H9 (cell line): ENCODE measurements at regions not wholly inside any gene's neighbourhood (a gene's known extent, or its start where the extent isn't known, plus 50 kb on each side); places are given as distances from the start of the nearest gene placed in this dataset.

Source experiments
- DNase-seq: peaks from one replicate; pipeline ENCODE4 v3.0.0-alpha.2; 2017
- H2AFZ ChIP-seq: one replicate; pipeline ENCODE4 v1.6.1; 2013; ENCODE audit warnings: mild to moderate bottlenecking, low read length, control low read depth, moderate library complexity
- H2AK5ac ChIP-seq: 2 replicates; pipeline ENCODE4 v1.6.1; 2013; ENCODE audit warnings: low read length, control low read depth, mixed read lengths; ENCODE audit not compliant: insufficient read length
- H2BK120ac ChIP-seq: one replicate; pipeline ENCODE4 v1.6.1; 2013; ENCODE audit warnings: low read depth, mild to moderate bottlenecking, low read length, control low read depth, inconsistent platforms; ENCODE audit not compliant: poor library complexity, severe bottlenecking
- H2BK12ac ChIP-seq: 2 replicates; pipeline ENCODE4 v1.6.1; 2013; ENCODE audit warnings: low read length, control low read depth, mixed read lengths, low read depth; ENCODE audit not compliant: insufficient read length
- H2BK15ac ChIP-seq: 2 replicates; pipeline ENCODE4 v1.6.1; 2013; ENCODE audit warnings: low read depth, low read length, control low read depth
- H2BK20ac ChIP-seq: one replicate; pipeline ENCODE4 v1.6.1; 2013; ENCODE audit warnings: low read depth, mild to moderate bottlenecking, low read length, control low read depth, inconsistent platforms; ENCODE audit not compliant: poor library complexity, severe bottlenecking
- H2BK5ac ChIP-seq: 2 replicates; pipeline ENCODE4 v1.6.1; 2013; ENCODE audit warnings: low read length, control low read depth, mixed read lengths; ENCODE audit not compliant: insufficient read length
- H3K14ac ChIP-seq: 2 replicates; pipeline ENCODE4 v1.6.1; 2013; ENCODE audit warnings: low read length, control low read depth; ENCODE audit not compliant: insufficient read depth
- H3K18ac ChIP-seq: 2 replicates; pipeline ENCODE4 v1.6.1; 2013; ENCODE audit warnings: low read depth, mild to moderate bottlenecking, mixed read lengths, low read length, control low read depth; ENCODE audit not compliant: insufficient read length
- H3K23ac ChIP-seq: 2 replicates; pipeline ENCODE4 v1.6.1; 2013; ENCODE audit warnings: low read length, control low read depth, mixed read lengths, low read depth; ENCODE audit not compliant: insufficient read length
- H3K23me2 ChIP-seq: 2 replicates; pipeline ENCODE4 v1.6.1; 2013; ENCODE audit warnings: low read depth, mild to moderate bottlenecking, mixed read lengths, low read length, control low read depth; ENCODE audit not compliant: insufficient read length, poor library complexity, severe bottlenecking
- H3K27ac ChIP-seq: 2 replicates; pipeline ENCODE4 v1.5.1; 2013; ENCODE audit warnings: low read length, control low read depth, mixed read lengths, low read depth; ENCODE audit not compliant: insufficient read length
- H3K27me3 ChIP-seq: 2 replicates; pipeline ENCODE4 v1.6.1; 2013; ENCODE audit warnings: low read length, control low read depth, inconsistent platforms; ENCODE audit not compliant: insufficient read depth
- H3K4ac ChIP-seq: 2 replicates; pipeline ENCODE4 v1.6.1; 2013; ENCODE audit warnings: low read depth, mild to moderate bottlenecking, control low read depth, inconsistent platforms, low read length, moderate library complexity
- H3K4me1 ChIP-seq: 2 replicates; pipeline ENCODE4 v1.6.1; 2013; ENCODE audit warnings: low read length, control low read depth, inconsistent platforms; ENCODE audit not compliant: insufficient read depth
- H3K4me2 ChIP-seq: 2 replicates; pipeline ENCODE4 v1.6.1; 2013; ENCODE audit warnings: low read length, control low read depth, mixed read lengths; ENCODE audit not compliant: insufficient read length, insufficient read depth
- H3K56ac ChIP-seq: 2 replicates; pipeline ENCODE4 v1.6.1; 2013; ENCODE audit warnings: low read depth, mild to moderate bottlenecking, mixed read lengths, low read length, control low read depth; ENCODE audit not compliant: insufficient read length
- H3K79me1 ChIP-seq: 2 replicates; pipeline ENCODE4 v1.6.1; 2013; ENCODE audit warnings: low read depth, mild to moderate bottlenecking, moderate library complexity, low read length, control low read depth, inconsistent platforms; ENCODE audit not compliant: insufficient read depth, poor library complexity, severe bottlenecking
- H3K79me2 ChIP-seq: 2 replicates; pipeline ENCODE4 v1.6.1; 2013; ENCODE audit warnings: low read length, control low read depth, inconsistent platforms; ENCODE audit not compliant: insufficient read depth
- H3K9ac ChIP-seq: 2 replicates; pipeline ENCODE4 v1.6.1; 2013; ENCODE audit warnings: low read length, control low read depth, mixed read lengths; ENCODE audit not compliant: insufficient read length; ENCODE audit errors: extremely low read depth
- H3K9me3 ChIP-seq: one replicate; pipeline ENCODE4 v1.6.1; 2013; ENCODE audit warnings: low read depth, low read length, inconsistent platforms; ENCODE audit not compliant: control insufficient read depth
- H3T11ph ChIP-seq: one replicate; pipeline ENCODE4 v1.6.1; 2013; ENCODE audit warnings: mild to moderate bottlenecking, low read length, control low read depth, inconsistent platforms
- H4K20me1 ChIP-seq: one replicate; pipeline ENCODE4 v1.6.1; 2013; ENCODE audit not compliant: control insufficient read depth, insufficient read length, insufficient read depth
- H4K5ac ChIP-seq: 2 replicates; pipeline ENCODE4 v1.6.1; 2013; ENCODE audit warnings: low read depth, mild to moderate bottlenecking, mixed read lengths, low read length, control low read depth; ENCODE audit not compliant: insufficient read length
- H4K8ac ChIP-seq: replicated peaks from 2 replicates; pipeline ENCODE4 v1.6.1; 2013; ENCODE audit warnings: low read length, control low read depth, mixed read lengths, low read depth; ENCODE audit not compliant: insufficient read length
- H4K91ac ChIP-seq: 2 replicates; pipeline ENCODE4 v1.6.1; 2013; ENCODE audit warnings: low read depth, mild to moderate bottlenecking, moderate library complexity, mixed read lengths, low read length, control low read depth; ENCODE audit not compliant: insufficient read length
- H3K27ac Mint-ChIP-seq, 3 experiments: 2 replicates in 2 of 3; 3 replicates in 1 of 3; pipeline ENCODE4 v1.8.0; 2020 to 2021; ENCODE audit warnings: mixed read lengths in 3 of 3, mild to moderate bottlenecking in 1 of 3, moderate library complexity in 1 of 3
- H3K27me3 Mint-ChIP-seq: 2 replicates; pipeline ENCODE4 v1.8.0; 2021; ENCODE audit warnings: low read depth, mild to moderate bottlenecking, moderate library complexity, mixed read lengths
- H3K36me3 Mint-ChIP-seq, 3 experiments: 2 replicates in 2 of 3; 3 replicates in 1 of 3; pipeline ENCODE4 v1.8.0; 2020 to 2021; ENCODE audit warnings: low read depth in 3 of 3, mixed read lengths in 3 of 3; ENCODE audit not compliant: insufficient read depth in 1 of 3
- H3K4me1 Mint-ChIP-seq, 2 experiments: 2 replicates each; pipeline ENCODE4 v1.8.0; 2020; ENCODE audit warnings: mixed read lengths in 2 of 2
- H3K4me3 Mint-ChIP-seq, 2 experiments: 2 replicates in 1 of 2; 3 replicates in 1 of 2; pipeline ENCODE4 v1.8.0; 2020 to 2021; ENCODE audit warnings: mild to moderate bottlenecking in 2 of 2, mixed read lengths in 2 of 2, moderate library complexity in 1 of 2
- H3K9me3 Mint-ChIP-seq, 2 experiments: 2 replicates in 1 of 2; 3 replicates in 1 of 2; pipeline ENCODE4 v1.8.0; 2020; ENCODE audit warnings: mild to moderate bottlenecking in 2 of 2, mixed read lengths in 2 of 2, moderate library complexity in 1 of 2
- CTCF ChIP-seq: fragments of 200-600 bp; sonication (generic); conservative IDR thresholded peaks from 3 replicates; pipeline ENCODE4 v1.8.0; 2021; ENCODE audit warnings: antibody characterized with exemption, mild to moderate bottlenecking
- WGBS: extraction: QIAGEN DNeasy Blood & Tissue Kit; methylation state at CpG from one replicate; pipeline ENCODE4 v1.1.7; 2013; ENCODE audit warnings: missing lambda C conversion rate, low lambda C conversion rate, mixed read lengths; ENCODE audit not compliant: insufficient read length; ENCODE audit errors: extremely low coverage; 5-methylcytosine and 5-hydroxymethylcytosine counted together

- no peaks in the 10 kb centered on the region for H3K23me2 ChIP-seq
- no CpG with 5 or more reads among the region's 3 CpGs for WGBS
- H2BK12ac ChIP-seq, result no peak overlapping the region
- no peaks in the 10 kb centered on the region; a peak in 2 of 5 replicates for H3K9me3 Mint-ChIP-seq
- H3K9ac ChIP-seq, result no peak overlapping the region
- no peak overlapping the region for H4K91ac ChIP-seq
- H4K5ac ChIP-seq, result no peak overlapping the region
- no peak overlapping the region for H2AK5ac ChIP-seq
- no peak overlapping the region for H2BK5ac ChIP-seq
- H3K4me3 Mint-ChIP-seq, result no peak overlapping the region
- H3K27ac ChIP-seq, result no peak overlapping the region
- no peak overlapping the region for H3K27ac Mint-ChIP-seq
- H2BK15ac ChIP-seq, result no peak overlapping the region
- no peak overlapping the region for H2BK120ac ChIP-seq
- no peaks in the 10 kb centered on the region for H3K27me3 Mint-ChIP-seq
- no peak overlapping the region for H3K14ac ChIP-seq
- H2BK20ac ChIP-seq, result no peak overlapping the region
- no peaks in the 10 kb centered on the region for H3K4me1 ChIP-seq
- H3K4ac ChIP-seq, result no peak overlapping the region
- H2AFZ ChIP-seq, result no peak overlapping the region
- no peaks in the 10 kb centered on the region for H3K4me1 Mint-ChIP-seq
- TF ChIP-seq CTCF, result no peak
- H4K8ac ChIP-seq, result no peak overlapping the region
- no peak overlapping the region for H3K23ac ChIP-seq
- no peaks in the 10 kb centered on the region for H3K79me2 ChIP-seq
- H4K20me1 ChIP-seq, result no peaks in the 10 kb centered on the region
- no peaks in the 10 kb centered on the region for H3K36me3 Mint-ChIP-seq
- no peak overlapping the region for H3K18ac ChIP-seq
- no peak overlapping the region for H3K56ac ChIP-seq
- H3K4me2 ChIP-seq, result no peak overlapping the region
- no peaks in the 10 kb centered on the region for H3K27me3 ChIP-seq
- H3K79me1 ChIP-seq, result no peaks in the 10 kb centered on the region
- no peak for DNase-seq
- H3T11ph ChIP-seq, result no peak overlapping the region
- no peaks in the 10 kb centered on the region for H3K9me3 ChIP-seq
Measured at GRCh38 chr13:104671901-104672300, 1605.7 kb upstream of the SLC10A2 start.
